Natural killer cell (primary cell): ENCODE measurements at regions not wholly inside any gene's neighbourhood (a gene's known extent, or its start where the extent isn't known, plus 50 kb on each side); places are given as distances from the start of the nearest gene placed in this dataset.
"Not testable (repeated sequence)": the region's sequence is repeated elsewhere in the genome, so short reads cannot be mapped to it uniquely, and the experiment has no call there.

Experiments
- ATAC-seq, 3 donors: fragments of 150-1000 bp in 2 of 3; fragments of 200-7000 bp in 1 of 3; cut with Tn5 transposase; 1 replicate in 1 of 3; 2 replicates in 2 of 3; pipeline ENCODE4 v1.10.0; 2021; ENCODE audit warnings: mild to moderate bottlenecking in 2 of 3, moderate library complexity in 2 of 3
- DNase-seq, 2 donors: peaks; one replicate each; pipeline versions ENCODE4 v3.0.0 to v3.0.0-alpha.2; 2013 to 2021; ENCODE audit warnings: mixed read lengths in 1 of 2
- H3K27ac ChIP-seq: one replicate; pipeline ENCODE4 v1.5.1; 2013; ENCODE audit warnings: mild to moderate bottlenecking, low read length
- H3K27me3 ChIP-seq: one replicate; pipeline ENCODE4 v1.6.1; 2013; ENCODE audit warnings: low read length; ENCODE audit not compliant: control insufficient read depth, insufficient read depth
- H3K36me3 ChIP-seq: one replicate; pipeline ENCODE4 v1.6.1; 2013; ENCODE audit warnings: low read length; ENCODE audit not compliant: control insufficient read depth, insufficient read depth
- H3K4me1 ChIP-seq: one replicate; pipeline ENCODE4 v1.6.1; 2013; ENCODE audit warnings: low read length; ENCODE audit not compliant: control insufficient read depth, insufficient read depth
- H3K4me3 ChIP-seq: one replicate; pipeline ENCODE4 v1.5.1; 2013; ENCODE audit warnings: low read length
- H3K9me3 ChIP-seq: one replicate; pipeline ENCODE4 v1.6.1; 2013; ENCODE audit warnings: low read length; ENCODE audit not compliant: control insufficient read depth, insufficient read depth
- H3K27ac Mint-ChIP-seq, 2 donors: one replicate each; pipeline ENCODE4 v1.8.0; 2022; ENCODE audit warnings: mild to moderate bottlenecking in 2 of 2, mixed read lengths in 2 of 2, moderate library complexity in 1 of 2
- H3K27me3 Mint-ChIP-seq, 2 donors: one replicate each; pipeline ENCODE4 v1.8.0; 2022; ENCODE audit warnings: low read depth in 2 of 2, mixed read lengths in 2 of 2
- H3K36me3 Mint-ChIP-seq: one replicate; pipeline ENCODE4 v1.8.0; 2022; ENCODE audit warnings: mixed read lengths
- H3K4me1 Mint-ChIP-seq, 2 donors: one replicate each; pipeline ENCODE4 v1.8.0; 2022; ENCODE audit warnings: mixed read lengths in 2 of 2
- H3K4me3 Mint-ChIP-seq: one replicate; pipeline ENCODE4 v1.8.0; 2022; ENCODE audit warnings: mild to moderate bottlenecking, moderate library complexity, mixed read lengths
- H3K9me3 Mint-ChIP-seq, 2 donors: one replicate each; pipeline ENCODE4 v1.8.0; 2022; ENCODE audit warnings: mixed read lengths in 2 of 2
- CTCF ChIP-seq: fragments of 200-600 bp; IDR thresholded peaks from one replicate; pipeline ENCODE4 v1.8.0; 2022; ENCODE audit warnings: antibody characterized with exemption
- WGBS: methylation state at CpG from one replicate; pipeline ENCODE4 v1.1.7; 2013; ENCODE audit warnings: missing lambda C conversion rate; ENCODE audit not compliant: insufficient coverage; 5-methylcytosine and 5-hydroxymethylcytosine counted together
- intact Hi-C: fragments of 100-400 bp; cut with micrococcal nuclease; formaldehyde crosslinking; loops from one replicate; pipeline ENCODE4 v1.14.2; 2022

GRCh38 chr4:12633053-12633651, 851.0 kb downstream of the RAB28 start:
- H3K4me1 Mint-ChIP-seq: no peaks in the 10 kb centered on the region
- H3K9me3 Mint-ChIP-seq: peaks cover 3 to 4% of the 10 kb centered on the region in 2 donors
- no peaks in the 10 kb centered on the region for H3K27me3 Mint-ChIP-seq
- DNase-seq (peak; percentile 35 to 77), ATAC-seq (peak; percentile 57 to 85 (median 75))
- no peaks in the 10 kb centered on the region for H3K36me3 Mint-ChIP-seq
- H3K4me3 ChIP-seq: no peak overlapping the region
- H3K4me3 Mint-ChIP-seq: no peak overlapping the region
- peak; percentile 67 for TF ChIP-seq CTCF
- H3K27ac Mint-ChIP-seq: no peak overlapping the region
- no peak overlapping the region for H3K27ac ChIP-seq
- H3K27me3 ChIP-seq: no peaks in the 10 kb centered on the region
- WGBS: 3% methylated on average over 14 of the region's 15 CpGs
- H3K36me3 ChIP-seq: no peaks in the 10 kb centered on the region
- H3K4me1 ChIP-seq: no peaks in the 10 kb centered on the region
- intact Hi-C loops: no loop called here
- no peaks in the 10 kb centered on the region for H3K9me3 ChIP-seq

GRCh38 chr4:12615822-12616221, 868.3 kb downstream of the RAB28 start:
- Mint-ChIP-seq H3K27ac (no peak overlapping the region), H3K4me3 (no peak overlapping the region), H3K36me3 (no peaks in the 10 kb centered on the region), H3K27me3 (no peaks in the 10 kb centered on the region), H3K4me1 (no peaks in the 10 kb centered on the region), H3K9me3 (peaks cover 7 to 13% of the 10 kb centered on the region in 2 donors)
- Histone ChIP-seq H3K4me3 (no peak overlapping the region), H3K27ac (no peak overlapping the region), H3K27me3 (no peaks in the 10 kb centered on the region), H3K9me3 (no peaks in the 10 kb centered on the region), H3K4me1 (no peaks in the 10 kb centered on the region), H3K36me3 (no peaks in the 10 kb centered on the region)
- intact Hi-C loops: no loop called here
- DNase-seq (no peak), ATAC-seq (no peak)
- WGBS: 85% methylated on average over 6 of the region's 7 CpGs
- TF ChIP-seq CTCF: no peak

- ATAC-seq (no peak), DNase-seq (no peak)
- no peaks in the 10 kb centered on the region for H3K27me3 Mint-ChIP-seq
- 94% methylated on average over 4 of the region's 4 CpGs for WGBS
- H3K27ac Mint-ChIP-seq: no peak overlapping the region
- H3K27me3 ChIP-seq: no peaks in the 10 kb centered on the region
- H3K9me3 ChIP-seq: no peaks in the 10 kb centered on the region
- H3K4me1 ChIP-seq: no peaks in the 10 kb centered on the region
- no peak for TF ChIP-seq CTCF
- H3K27ac ChIP-seq: no peak overlapping the region
- H3K4me3 Mint-ChIP-seq: no peak overlapping the region
- H3K36me3 ChIP-seq: no peaks in the 10 kb centered on the region
- intact Hi-C loops: no loop called here
- no peaks in the 10 kb centered on the region for H3K4me1 Mint-ChIP-seq
- no peaks in the 10 kb centered on the region for H3K36me3 Mint-ChIP-seq
- peaks cover 7 to 13% of the 10 kb centered on the region in 2 donors for H3K9me3 Mint-ChIP-seq
- no peak overlapping the region for H3K4me3 ChIP-seq
Observed at GRCh38 chr4:12612876-12613275, 871.3 kb downstream of the RAB28 start.

- H3K36me3 Mint-ChIP-seq, H3K9me3 Mint-ChIP-seq, H3K4me1 Mint-ChIP-seq, H3K4me3 ChIP-seq, H3K27ac Mint-ChIP-seq, intact Hi-C loops, DNase-seq, H3K36me3 ChIP-seq, H3K27me3 Mint-ChIP-seq, H3K4me3 Mint-ChIP-seq, H3K27me3 ChIP-seq, H3K9me3 ChIP-seq, H3K27ac ChIP-seq, H3K4me1 ChIP-seq, ATAC-seq: not testable (repeated sequence)
- 94% methylated on average over 32 of the region's 33 CpGs for WGBS
Observed at GRCh38 chr4:12609212-12609875, 874.8 kb downstream of the RAB28 start.
